Ramos (cell line): ENCODE measurements at regions not wholly inside any gene's neighbourhood (a gene's known extent, or its start where the extent isn't known, plus 50 kb on each side); places are given as distances from the start of the nearest gene placed in this dataset.

Experiments used
- in situ Hi-C: fragments of 300-500 bp; cut with MboI; formaldehyde crosslinking; loops from one replicate; pipeline ENCODE4 v1.14.3; 2022; ENCODE audit warnings: low sequenced_read_pairs; ENCODE audit not compliant: unreplicated experiment

DNA sequence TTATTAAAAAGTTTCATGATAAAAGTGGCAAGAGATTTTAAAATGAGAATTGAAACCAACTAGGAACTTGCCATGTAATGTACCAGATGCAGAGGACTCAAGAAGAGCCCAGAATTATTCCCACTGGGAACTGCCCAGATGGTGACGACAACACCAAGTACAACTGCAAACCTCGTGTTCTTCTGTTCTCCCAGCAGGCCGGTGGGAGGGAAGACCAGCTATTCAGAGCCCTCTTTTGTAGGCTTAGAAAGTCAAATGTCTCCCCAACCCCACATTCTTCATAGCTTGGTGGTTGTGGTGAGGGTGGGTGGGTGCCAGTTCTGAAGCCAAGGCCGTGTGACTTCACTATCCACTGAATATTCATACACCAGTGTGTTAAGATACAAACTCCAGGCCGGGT is 54.3 kb upstream of the ITGB1 start:
- in situ Hi-C loops, result no loop called here

DNA sequence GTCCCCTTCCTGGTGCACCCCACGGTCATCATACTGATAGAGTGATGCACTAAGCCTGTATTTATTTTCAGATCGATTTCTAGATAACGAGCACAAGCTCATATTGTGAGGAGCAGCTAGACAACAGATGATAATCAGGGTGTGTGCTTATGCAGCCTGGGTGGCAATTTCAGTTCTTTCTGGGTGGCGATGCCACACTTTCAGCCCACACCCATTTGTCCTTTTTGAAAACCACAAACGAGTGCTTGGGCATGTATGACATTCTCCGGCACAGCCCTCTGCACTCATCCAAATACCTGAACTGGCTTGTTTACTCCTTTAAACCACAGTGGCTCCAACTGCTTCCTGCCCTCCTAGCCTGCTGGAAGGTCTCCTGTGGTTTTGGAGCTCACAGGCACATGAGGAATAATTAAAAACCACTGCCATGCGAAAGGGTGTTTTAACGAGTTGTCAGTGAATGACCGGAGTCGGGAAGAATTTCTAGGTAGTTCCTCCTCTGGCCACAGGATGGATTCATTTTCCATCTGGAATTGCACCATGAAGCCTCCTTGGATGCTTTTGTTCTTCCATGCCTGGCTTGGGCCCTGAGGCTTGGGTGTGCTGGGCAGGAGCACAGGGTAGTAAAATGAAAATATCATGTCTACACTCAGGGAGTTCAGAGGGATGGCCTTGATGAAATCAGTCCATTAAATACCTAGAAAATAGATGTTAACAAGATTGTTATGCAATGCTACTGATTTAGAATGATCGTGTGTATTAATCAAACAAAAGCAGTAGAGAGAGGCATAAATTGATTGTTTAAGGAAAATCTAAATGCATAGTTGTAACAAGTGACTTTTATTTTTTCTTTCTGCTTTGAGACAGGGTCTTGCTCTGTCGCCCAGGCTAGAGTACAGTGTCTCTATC is 52.4 kb upstream of the ITGB1 start:
- in situ Hi-C loops, result no loop called here

GRCh38 chr10:33009244-33010131 is 51.5 kb upstream of the ITGB1 start:
- in situ Hi-C loops, result loop anchor here (5.0 kb wide), 1 partner anchor 217 kb away; no protein-coding TSS in a partner anchor

DNA sequence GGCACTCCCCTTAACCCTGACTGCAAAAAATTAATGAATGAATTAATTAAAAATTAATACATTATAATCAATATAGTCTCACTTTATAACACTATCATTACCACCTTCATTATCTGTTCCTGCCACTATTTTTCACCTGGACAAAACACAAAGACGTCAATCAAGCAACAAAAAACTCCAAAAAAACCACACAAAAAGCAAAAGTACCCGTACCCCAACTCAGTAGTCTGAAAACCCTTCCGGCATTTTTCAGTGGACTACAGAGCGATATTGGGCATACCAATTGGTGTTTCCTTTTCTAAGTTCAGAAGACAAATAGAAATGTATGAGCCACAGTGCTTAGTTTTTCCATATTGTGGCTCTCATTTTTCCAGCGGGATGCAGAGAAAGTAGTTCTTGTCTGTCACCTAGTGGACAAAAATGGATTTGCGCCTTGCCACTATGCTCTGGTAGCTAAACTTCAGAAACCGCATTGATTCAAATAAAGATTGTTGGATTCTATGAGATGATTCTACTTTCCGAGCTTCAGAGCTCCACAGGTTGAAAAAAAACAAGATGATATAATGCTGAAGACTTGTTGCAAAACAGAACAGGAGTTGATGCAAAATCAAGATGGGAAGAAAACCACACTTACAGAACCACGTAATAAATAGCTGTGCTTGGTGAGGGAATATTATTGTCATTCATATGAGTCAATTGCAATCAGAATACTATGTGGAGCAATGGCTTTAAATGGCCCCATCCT is 50.6 kb upstream of the ITGB1 start:
- in situ Hi-C loops, result loop anchor here (5.0 kb wide), 1 partner anchor 216 kb away; no protein-coding TSS in a partner anchor

GRCh38 chr10:33007731-33008381 is 49.8 kb upstream of the ITGB1 start:
- in situ Hi-C loops, result loop anchor here (5.0 kb wide), 1 partner anchor 216 kb away; no protein-coding TSS in a partner anchor
